Endothelial cell (in vitro differentiated cells): ENCODE measurements at regions not wholly inside any gene's neighbourhood (a gene's known extent, or its start where the extent isn't known, plus 50 kb on each side); places are given as distances from the start of the nearest gene placed in this dataset.
"Not testable (repeated sequence)": the region's sequence is repeated elsewhere in the genome, so short reads cannot be mapped to it uniquely, and the experiment has no call there.

Experiments used
- DNase-seq: peaks from one replicate; pipeline ENCODE4 v3.0.0; 2021; ENCODE audit warnings: low spot score
- H3K27ac Mint-ChIP-seq: one replicate; pipeline ENCODE4 v1.8.0; 2021; ENCODE audit warnings: mixed read lengths, inconsistent platforms; ENCODE audit not compliant: unreplicated experiment
- H3K27me3 Mint-ChIP-seq: one replicate; pipeline ENCODE4 v1.8.0; 2021; ENCODE audit warnings: mild to moderate bottlenecking, moderate library complexity, mixed read lengths, inconsistent platforms; ENCODE audit not compliant: unreplicated experiment
- H3K36me3 Mint-ChIP-seq: one replicate; pipeline ENCODE4 v1.8.0; 2021; ENCODE audit warnings: mild to moderate bottlenecking, low read depth, mixed read lengths, inconsistent platforms; ENCODE audit not compliant: unreplicated experiment
- H3K4me1 Mint-ChIP-seq: one replicate; pipeline ENCODE4 v1.8.0; 2021; ENCODE audit warnings: mild to moderate bottlenecking, mixed read lengths, inconsistent platforms; ENCODE audit not compliant: unreplicated experiment
- H3K4me3 Mint-ChIP-seq: one replicate; pipeline ENCODE4 v1.8.0; 2021; ENCODE audit warnings: mild to moderate bottlenecking, mixed read lengths, inconsistent platforms; ENCODE audit not compliant: unreplicated experiment
- H3K9me3 Mint-ChIP-seq: one replicate; pipeline ENCODE4 v1.8.0; 2021; ENCODE audit warnings: mixed read lengths, inconsistent platforms; ENCODE audit not compliant: unreplicated experiment
- TF ChIP-seq, protein P1 (sequence below): fragments of 200-600 bp; sonication (generic); IDR thresholded peaks from one replicate; pipeline ENCODE4 v1.5.0; 2021; ENCODE audit warnings: antibody characterized with exemption; ENCODE audit not compliant: unreplicated experiment

DNA sequence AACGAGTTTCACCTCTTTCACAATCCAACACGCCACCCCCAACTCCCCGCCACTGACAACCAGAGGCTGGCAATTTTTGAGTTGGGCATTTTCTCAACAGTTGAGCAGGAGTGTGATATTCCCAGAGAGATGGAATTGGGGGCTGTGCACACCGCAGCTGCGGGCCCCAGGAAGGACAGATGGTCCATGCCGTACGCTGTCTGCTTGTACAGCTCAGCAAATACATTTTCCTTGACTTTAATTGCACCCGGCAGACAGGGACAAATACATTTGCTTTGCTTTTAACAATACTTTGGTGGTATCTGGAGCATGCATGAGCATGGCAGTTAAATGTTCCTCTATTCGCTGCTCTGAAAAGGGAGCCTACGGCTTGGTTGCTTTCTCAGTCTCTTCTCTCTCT, 354.2 kb upstream of the DPP6 start:
- no peak overlapping the region for H3K4me3 Mint-ChIP-seq
- H3K27ac Mint-ChIP-seq, result no peak overlapping the region
- H3K36me3 Mint-ChIP-seq, result peaks cover 5% of the 10 kb centered on the region
- no peaks in the 10 kb centered on the region for H3K4me1 Mint-ChIP-seq
- peaks cover 25% of the 10 kb centered on the region for H3K9me3 Mint-ChIP-seq
- TF ChIP-seq, protein P1, sequence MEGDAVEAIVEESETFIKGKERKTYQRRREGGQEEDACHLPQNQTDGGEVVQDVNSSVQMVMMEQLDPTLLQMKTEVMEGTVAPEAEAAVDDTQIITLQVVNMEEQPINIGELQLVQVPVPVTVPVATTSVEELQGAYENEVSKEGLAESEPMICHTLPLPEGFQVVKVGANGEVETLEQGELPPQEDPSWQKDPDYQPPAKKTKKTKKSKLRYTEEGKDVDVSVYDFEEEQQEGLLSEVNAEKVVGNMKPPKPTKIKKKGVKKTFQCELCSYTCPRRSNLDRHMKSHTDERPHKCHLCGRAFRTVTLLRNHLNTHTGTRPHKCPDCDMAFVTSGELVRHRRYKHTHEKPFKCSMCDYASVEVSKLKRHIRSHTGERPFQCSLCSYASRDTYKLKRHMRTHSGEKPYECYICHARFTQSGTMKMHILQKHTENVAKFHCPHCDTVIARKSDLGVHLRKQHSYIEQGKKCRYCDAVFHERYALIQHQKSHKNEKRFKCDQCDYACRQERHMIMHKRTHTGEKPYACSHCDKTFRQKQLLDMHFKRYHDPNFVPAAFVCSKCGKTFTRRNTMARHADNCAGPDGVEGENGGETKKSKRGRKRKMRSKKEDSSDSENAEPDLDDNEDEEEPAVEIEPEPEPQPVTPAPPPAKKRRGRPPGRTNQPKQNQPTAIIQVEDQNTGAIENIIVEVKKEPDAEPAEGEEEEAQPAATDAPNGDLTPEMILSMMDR, result no peak
- no peak for DNase-seq
- H3K27me3 Mint-ChIP-seq, result no peaks in the 10 kb centered on the region

DNA sequence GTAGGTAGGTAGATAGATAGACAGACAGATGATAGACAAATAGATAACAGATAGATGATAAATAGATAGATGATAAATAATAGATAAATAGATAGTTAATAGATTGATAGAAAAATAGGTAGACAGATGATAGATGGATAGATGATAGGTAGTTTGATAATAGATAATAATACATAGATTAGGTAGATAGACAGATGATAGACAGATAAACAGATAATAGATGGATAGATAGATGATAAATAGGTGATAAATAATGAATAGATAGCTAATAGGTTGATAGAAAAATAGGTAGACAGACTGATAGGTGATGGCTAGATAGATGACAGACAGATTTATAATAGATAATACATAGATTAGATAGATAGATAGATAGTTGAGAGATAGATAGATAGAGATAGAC, 350.5 kb upstream of the DPP6 start:
- DNase-seq, result no peak
- H3K36me3 Mint-ChIP-seq, result peaks cover 5% of the 10 kb centered on the region
- TF ChIP-seq, protein P1, result no peak
- H3K27me3 Mint-ChIP-seq, result no peaks in the 10 kb centered on the region
- peaks cover 15% of the 10 kb centered on the region for H3K9me3 Mint-ChIP-seq
- H3K4me1 Mint-ChIP-seq, result no peaks in the 10 kb centered on the region
- H3K4me3 Mint-ChIP-seq, result no peak overlapping the region
- H3K27ac Mint-ChIP-seq, result no peak overlapping the region

DNA sequence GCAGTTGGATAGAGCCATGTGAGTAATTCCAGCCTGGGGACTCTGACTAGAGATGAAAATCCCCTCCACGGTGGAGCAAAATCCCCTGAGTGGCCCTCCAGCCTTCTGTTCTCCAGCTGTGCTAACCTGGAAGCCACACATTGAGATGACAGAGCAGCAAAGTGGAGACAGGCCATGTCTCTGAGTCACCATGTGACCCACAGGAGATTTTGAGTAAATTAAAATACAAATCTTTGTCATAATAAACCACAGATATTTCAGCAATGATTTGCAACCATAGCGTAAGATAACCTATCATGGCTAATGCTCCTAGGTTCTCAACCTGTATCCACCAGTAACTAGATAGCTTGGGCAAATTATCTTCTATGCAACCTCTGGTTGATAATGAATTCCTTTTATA, 328.3 kb upstream of the DPP6 start:
- H3K27ac Mint-ChIP-seq, H3K27me3 Mint-ChIP-seq, DNase-seq, H3K36me3 Mint-ChIP-seq, H3K9me3 Mint-ChIP-seq, H3K4me3 Mint-ChIP-seq, H3K4me1 Mint-ChIP-seq: not testable (repeated sequence)

DNA sequence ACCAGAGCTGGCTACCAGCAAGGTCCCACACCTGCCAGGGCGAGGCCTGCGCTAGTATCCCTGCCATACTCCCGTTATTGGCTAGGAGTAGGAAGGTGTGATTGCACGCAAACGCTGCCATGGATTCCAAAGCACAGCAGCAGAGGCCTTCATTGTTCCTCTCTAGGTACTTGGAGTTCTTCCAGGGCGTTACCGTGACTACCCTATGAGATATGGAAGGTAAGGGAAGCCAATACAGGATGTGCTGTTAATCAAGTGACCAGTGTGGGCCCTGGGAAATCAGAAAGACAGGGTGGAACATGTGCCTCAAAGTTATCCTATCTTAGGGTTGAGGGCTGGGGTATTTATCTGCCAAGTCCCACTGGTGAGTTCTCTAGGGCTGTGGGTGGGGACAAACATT, 320.7 kb upstream of the DPP6 start:
- not testable (repeated sequence) for H3K9me3 Mint-ChIP-seq, DNase-seq, H3K4me1 Mint-ChIP-seq, H3K36me3 Mint-ChIP-seq, H3K27ac Mint-ChIP-seq, H3K27me3 Mint-ChIP-seq, H3K4me3 Mint-ChIP-seq

DNA sequence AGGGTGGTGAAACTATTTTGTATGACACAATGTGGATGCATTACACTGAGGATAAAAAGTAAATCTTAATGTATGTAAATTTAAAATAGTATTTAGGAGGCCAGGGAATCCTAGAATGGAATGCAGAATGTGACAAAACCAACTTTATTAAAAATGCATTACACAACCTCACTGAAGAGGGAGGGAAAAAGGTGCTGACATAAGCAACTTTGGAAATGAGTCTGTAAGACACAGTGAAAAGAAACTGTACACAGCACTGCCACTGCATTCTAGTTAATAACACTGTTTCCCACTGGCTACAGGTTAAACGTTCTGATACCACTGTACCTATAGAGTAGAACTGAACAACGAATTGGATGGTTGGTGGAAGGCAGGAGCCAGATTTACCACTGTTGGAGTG, 308.8 kb upstream of the DPP6 start:
- not testable (repeated sequence) for H3K27ac Mint-ChIP-seq, DNase-seq, H3K9me3 Mint-ChIP-seq, H3K36me3 Mint-ChIP-seq, H3K27me3 Mint-ChIP-seq, H3K4me3 Mint-ChIP-seq, H3K4me1 Mint-ChIP-seq

DNA sequence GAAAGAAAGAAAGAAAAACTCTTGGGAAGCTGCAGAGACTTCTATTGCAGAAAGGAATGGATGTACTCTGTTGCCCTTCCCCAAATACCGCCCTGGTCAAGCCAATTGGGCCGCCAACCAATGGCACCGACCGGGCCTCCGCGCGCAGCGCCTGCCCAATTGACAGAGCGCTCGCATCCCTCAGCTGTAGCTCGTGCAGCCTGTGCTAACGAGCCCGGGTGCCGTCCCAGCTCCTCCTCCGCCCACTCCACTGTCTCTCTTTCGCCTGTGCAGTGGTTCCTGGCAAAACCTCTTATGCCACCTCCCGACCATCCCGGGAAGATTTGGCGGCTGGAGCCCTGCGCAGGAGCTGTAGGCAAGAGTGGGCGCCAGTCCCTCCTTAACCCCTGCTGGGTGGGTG, 304.2 kb upstream of the DPP6 start:
- H3K4me3 Mint-ChIP-seq, DNase-seq, H3K27me3 Mint-ChIP-seq, H3K9me3 Mint-ChIP-seq, H3K27ac Mint-ChIP-seq, H3K36me3 Mint-ChIP-seq, H3K4me1 Mint-ChIP-seq: not testable (repeated sequence)

DNA sequence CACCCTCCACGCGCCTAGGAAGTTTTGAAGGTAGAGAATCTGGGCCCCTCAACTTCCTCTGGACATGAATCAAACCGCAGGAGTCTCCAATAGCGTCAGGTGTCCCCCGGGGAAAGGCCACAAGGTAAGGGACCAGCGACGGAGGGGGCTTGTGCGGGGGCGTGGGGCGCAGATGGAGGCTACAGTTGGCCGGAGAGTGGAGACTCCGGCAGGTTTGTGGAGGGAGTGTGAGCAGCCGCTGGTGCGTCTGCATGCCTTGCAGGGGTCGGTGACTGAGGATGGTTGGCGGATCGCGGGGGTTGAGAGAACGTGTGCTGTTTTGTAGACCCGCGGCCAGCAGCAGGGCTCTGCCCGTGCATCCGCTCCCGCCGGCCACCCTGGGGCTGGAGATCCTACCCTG, 303.3 kb upstream of the DPP6 start:
- not testable (repeated sequence) for H3K27me3 Mint-ChIP-seq, DNase-seq, H3K27ac Mint-ChIP-seq

DNA sequence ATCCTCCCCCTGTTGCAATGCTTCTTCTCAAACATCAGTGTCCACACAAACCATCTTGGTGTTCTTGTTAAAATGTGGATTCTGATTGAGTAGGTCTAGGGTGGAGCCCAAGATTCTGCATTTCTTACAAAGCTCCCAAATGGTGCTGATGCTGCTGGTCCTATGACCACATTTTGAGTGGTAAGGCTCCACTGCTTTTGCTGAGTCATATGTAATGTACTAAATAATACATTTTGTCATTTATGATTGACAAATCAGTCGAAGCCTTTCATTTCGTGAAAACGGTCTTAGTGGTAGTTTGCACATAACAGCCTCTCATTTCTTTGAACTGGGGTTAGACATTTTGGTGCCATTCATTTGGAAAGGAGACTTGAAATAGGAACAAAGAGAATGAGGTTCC, 286.3 kb upstream of the DPP6 start:
- H3K4me1 Mint-ChIP-seq, H3K4me3 Mint-ChIP-seq, H3K27me3 Mint-ChIP-seq, H3K27ac Mint-ChIP-seq, H3K36me3 Mint-ChIP-seq, DNase-seq: not testable (repeated sequence)
- H3K9me3 Mint-ChIP-seq, result peaks cover 24% of the 10 kb centered on the region

More for the DNA sequence above, 303.3 kb upstream of the DPP6 start:
- not testable (repeated sequence) for H3K36me3 Mint-ChIP-seq, H3K9me3 Mint-ChIP-seq, H3K4me1 Mint-ChIP-seq, H3K4me3 Mint-ChIP-seq

DNA sequence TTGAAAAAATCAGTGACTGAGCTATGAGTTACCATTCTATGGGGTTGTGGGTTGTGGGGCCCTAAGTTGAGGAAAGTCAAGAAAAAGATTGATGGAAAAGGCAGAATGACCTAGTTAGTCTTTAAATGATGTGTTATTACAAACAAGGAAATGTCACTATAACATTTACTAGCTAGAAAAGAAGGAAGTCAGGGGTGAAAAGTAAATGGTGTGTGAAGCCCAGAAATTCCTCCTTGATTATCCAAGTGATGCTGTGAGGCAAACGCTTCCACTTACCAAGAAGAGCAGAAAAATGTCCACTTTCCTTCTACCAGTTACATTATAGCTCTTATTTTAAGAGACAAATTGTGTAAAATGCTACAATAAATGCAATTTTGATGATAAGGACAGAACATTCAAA, 285.3 kb upstream of the DPP6 start:
- H3K36me3 Mint-ChIP-seq, H3K4me3 Mint-ChIP-seq, H3K27me3 Mint-ChIP-seq, H3K27ac Mint-ChIP-seq, H3K4me1 Mint-ChIP-seq, DNase-seq: not testable (repeated sequence)
- peaks cover 24% of the 10 kb centered on the region for H3K9me3 Mint-ChIP-seq
